ENCODE measurements at regions not wholly inside any gene's neighbourhood (a gene's known extent, or its start where the extent isn't known, plus 50 kb on each side); places are given as distances from the start of the nearest gene placed in this dataset.

DNA sequence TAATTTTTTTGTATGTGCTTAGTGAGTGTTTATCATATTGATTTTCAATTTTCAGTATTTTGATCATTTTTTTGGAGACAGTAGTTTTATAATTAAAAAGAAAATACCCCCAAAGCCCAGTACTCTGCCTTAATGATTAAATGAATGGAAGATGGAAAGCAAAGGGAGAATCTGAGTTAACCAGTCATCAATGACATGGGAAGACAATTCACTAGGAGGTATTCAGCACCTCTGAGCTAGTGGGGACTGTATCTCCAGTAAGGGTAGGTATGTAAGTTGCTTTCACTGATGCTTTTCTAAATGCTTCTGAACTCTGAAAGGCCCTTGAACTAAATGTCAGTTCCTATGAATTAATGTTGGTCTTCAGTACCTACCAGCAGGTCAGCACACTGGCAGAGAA lies 590.4 kb upstream of the DPPA4 start:
- H3K23me2 ChIP-seq (ENCODE audit: insufficient read length, low read depth, low read length, poor library complexity, severe bottlenecking): no peaks in the 10 kb centered on the region
- peaks cover 2% of the 10 kb centered on the region; the same call in 1 of the 2 replicates for H3K4me1 ChIP-seq (ENCODE audit: insufficient read depth, low read length)
- H4K8ac ChIP-seq (replicated peaks; ENCODE audit: insufficient read length, low read depth, low read length): no peak overlapping the region
- H2AFZ ChIP-seq (ENCODE audit: low read length): no peak overlapping the region
- Mint-ChIP-seq H3K4me3 (no peak overlapping the region), H3K27me3 (ENCODE audit: low read depth) (no peaks in the 10 kb centered on the region), H3K4me1 (peaks cover 5 to 12% of the 10 kb centered on the region in 2 experiments), H3K36me3 (ENCODE audit: insufficient read depth in 1 of 3, low read depth in 3 of 3) (peaks cover 0 to 3% (median 2%) of the 10 kb centered on the region in 3 experiments; a peak in 3 of 7 replicates), H3K27ac (no peak overlapping the region), H3K9me3 (no peaks in the 10 kb centered on the region)
- H3K9ac ChIP-seq (ENCODE audit: extremely low read depth, insufficient read length, low read length): no peak overlapping the region
- H3K56ac ChIP-seq (ENCODE audit: insufficient read length, low read depth, low read length): no peak overlapping the region
- no peaks in the 10 kb centered on the region for H4K20me1 ChIP-seq (ENCODE audit: control insufficient read depth, insufficient read depth, insufficient read length)
- no peak overlapping the region for H2BK120ac ChIP-seq (ENCODE audit: low read depth, low read length, poor library complexity, severe bottlenecking)
- no peak overlapping the region for H2AK5ac ChIP-seq (ENCODE audit: insufficient read length, low read length)
- H3K79me2 ChIP-seq (ENCODE audit: insufficient read depth, low read length): no peaks in the 10 kb centered on the region
- TF ChIP-seq CTCF (conservative IDR thresholded peaks at IDR 0.05): no peak
- no peak overlapping the region for H4K91ac ChIP-seq (ENCODE audit: insufficient read length, low read depth, low read length)
- no peak overlapping the region for H3K23ac ChIP-seq (ENCODE audit: insufficient read length, low read depth, low read length)
- H2BK15ac ChIP-seq (ENCODE audit: low read depth, low read length): no peak overlapping the region
- H3K79me1 ChIP-seq (ENCODE audit: insufficient read depth, low read depth, low read length, poor library complexity, severe bottlenecking): no peaks in the 10 kb centered on the region
- H4K5ac ChIP-seq (ENCODE audit: insufficient read length, low read depth, low read length): no peak overlapping the region
- DNase-seq: no peak
- H3K4me2 ChIP-seq (ENCODE audit: insufficient read depth, insufficient read length, low read length): no peak overlapping the region
- H3K27me3 ChIP-seq (ENCODE audit: insufficient read depth, low read length): no peaks in the 10 kb centered on the region
- H2BK5ac ChIP-seq (ENCODE audit: insufficient read length, low read length): no peak overlapping the region
- no peak overlapping the region for H2BK20ac ChIP-seq (ENCODE audit: low read depth, low read length, poor library complexity, severe bottlenecking)
- no peak overlapping the region for H3K18ac ChIP-seq (ENCODE audit: insufficient read length, low read depth, low read length)
- H3K27ac ChIP-seq (ENCODE audit: insufficient read length, low read depth, low read length): no peak overlapping the region
- no peak overlapping the region for H3T11ph ChIP-seq (ENCODE audit: low read length)
- H3K9me3 ChIP-seq (ENCODE audit: control insufficient read depth, low read depth, low read length): no peaks in the 10 kb centered on the region
- H2BK12ac ChIP-seq (ENCODE audit: insufficient read length, low read depth, low read length): no peak overlapping the region
- no peak overlapping the region for H3K14ac ChIP-seq (ENCODE audit: insufficient read depth, low read length)
- H3K4ac ChIP-seq (ENCODE audit: low read depth, low read length): no peak overlapping the region

Data from H9 (cell line).